ENCODE measurements at regions not wholly inside any gene's neighbourhood (a gene's known extent, or its start where the extent isn't known, plus 50 kb on each side); places are given as distances from the start of the nearest gene placed in this dataset.

DNA sequence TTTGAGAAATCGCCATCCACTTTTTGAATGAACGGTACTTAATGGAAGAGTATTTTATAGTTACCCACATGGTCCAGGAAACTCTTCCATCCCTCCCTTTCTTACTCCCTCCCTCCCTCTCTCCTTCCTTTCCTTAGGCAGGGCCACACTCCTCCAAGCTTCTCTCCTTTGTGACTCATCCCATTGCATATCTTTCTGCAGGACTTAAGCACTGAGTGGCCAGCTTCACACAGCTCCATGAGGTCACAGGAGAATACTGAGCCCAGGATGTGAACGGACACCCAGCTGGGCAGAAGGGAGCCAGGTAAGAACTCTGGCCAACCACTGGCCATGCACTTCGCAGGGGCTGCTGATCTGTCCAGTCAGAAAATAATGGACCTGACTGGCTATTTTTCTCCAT, 189.7 kb upstream of the ADCY1 start (continued):
- TF ChIP-seq, protein P1, sequence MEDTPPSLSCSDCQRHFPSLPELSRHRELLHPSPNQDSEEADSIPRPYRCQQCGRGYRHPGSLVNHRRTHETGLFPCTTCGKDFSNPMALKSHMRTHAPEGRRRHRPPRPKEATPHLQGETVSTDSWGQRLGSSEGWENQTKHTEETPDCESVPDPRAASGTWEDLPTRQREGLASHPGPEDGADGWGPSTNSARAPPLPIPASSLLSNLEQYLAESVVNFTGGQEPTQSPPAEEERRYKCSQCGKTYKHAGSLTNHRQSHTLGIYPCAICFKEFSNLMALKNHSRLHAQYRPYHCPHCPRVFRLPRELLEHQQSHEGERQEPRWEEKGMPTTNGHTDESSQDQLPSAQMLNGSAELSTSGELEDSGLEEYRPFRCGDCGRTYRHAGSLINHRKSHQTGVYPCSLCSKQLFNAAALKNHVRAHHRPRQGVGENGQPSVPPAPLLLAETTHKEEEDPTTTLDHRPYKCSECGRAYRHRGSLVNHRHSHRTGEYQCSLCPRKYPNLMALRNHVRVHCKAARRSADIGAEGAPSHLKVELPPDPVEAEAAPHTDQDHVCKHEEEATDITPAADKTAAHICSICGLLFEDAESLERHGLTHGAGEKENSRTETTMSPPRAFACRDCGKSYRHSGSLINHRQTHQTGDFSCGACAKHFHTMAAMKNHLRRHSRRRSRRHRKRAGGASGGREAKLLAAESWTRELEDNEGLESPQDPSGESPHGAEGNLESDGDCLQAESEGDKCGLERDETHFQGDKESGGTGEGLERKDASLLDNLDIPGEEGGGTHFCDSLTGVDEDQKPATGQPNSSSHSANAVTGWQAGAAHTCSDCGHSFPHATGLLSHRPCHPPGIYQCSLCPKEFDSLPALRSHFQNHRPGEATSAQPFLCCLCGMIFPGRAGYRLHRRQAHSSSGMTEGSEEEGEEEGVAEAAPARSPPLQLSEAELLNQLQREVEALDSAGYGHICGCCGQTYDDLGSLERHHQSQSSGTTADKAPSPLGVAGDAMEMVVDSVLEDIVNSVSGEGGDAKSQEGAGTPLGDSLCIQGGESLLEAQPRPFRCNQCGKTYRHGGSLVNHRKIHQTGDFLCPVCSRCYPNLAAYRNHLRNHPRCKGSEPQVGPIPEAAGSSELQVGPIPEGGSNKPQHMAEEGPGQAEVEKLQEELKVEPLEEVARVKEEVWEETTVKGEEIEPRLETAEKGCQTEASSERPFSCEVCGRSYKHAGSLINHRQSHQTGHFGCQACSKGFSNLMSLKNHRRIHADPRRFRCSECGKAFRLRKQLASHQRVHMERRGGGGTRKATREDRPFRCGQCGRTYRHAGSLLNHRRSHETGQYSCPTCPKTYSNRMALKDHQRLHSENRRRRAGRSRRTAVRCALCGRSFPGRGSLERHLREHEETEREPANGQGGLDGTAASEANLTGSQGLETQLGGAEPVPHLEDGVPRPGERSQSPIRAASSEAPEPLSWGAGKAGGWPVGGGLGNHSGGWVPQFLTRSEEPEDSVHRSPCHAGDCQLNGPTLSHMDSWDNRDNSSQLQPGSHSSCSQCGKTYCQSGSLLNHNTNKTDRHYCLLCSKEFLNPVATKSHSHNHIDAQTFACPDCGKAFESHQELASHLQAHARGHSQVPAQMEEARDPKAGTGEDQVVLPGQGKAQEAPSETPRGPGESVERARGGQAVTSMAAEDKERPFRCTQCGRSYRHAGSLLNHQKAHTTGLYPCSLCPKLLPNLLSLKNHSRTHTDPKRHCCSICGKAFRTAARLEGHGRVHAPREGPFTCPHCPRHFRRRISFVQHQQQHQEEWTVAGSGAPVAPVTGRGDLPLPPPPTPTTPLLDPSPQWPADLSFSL (CRISPR knock-in tag; IDR thresholded peaks at IDR 0.05): no peak
- no peak for TF ChIP-seq NFE2 (CRISPR knock-in tag; IDR thresholded peaks at IDR 0.05)
- no peak for TF ChIP-seq TCF12 (IDR thresholded peaks at IDR 0.05)
- TF ChIP-seq TCF12 (CRISPR knock-in tag; IDR thresholded peaks at IDR 0.05): no peak
- no peak for TF ChIP-seq SMC3 (IDR thresholded peaks at IDR 0.05; ENCODE audit: low read length)
- TF ChIP-seq, protein P2, sequence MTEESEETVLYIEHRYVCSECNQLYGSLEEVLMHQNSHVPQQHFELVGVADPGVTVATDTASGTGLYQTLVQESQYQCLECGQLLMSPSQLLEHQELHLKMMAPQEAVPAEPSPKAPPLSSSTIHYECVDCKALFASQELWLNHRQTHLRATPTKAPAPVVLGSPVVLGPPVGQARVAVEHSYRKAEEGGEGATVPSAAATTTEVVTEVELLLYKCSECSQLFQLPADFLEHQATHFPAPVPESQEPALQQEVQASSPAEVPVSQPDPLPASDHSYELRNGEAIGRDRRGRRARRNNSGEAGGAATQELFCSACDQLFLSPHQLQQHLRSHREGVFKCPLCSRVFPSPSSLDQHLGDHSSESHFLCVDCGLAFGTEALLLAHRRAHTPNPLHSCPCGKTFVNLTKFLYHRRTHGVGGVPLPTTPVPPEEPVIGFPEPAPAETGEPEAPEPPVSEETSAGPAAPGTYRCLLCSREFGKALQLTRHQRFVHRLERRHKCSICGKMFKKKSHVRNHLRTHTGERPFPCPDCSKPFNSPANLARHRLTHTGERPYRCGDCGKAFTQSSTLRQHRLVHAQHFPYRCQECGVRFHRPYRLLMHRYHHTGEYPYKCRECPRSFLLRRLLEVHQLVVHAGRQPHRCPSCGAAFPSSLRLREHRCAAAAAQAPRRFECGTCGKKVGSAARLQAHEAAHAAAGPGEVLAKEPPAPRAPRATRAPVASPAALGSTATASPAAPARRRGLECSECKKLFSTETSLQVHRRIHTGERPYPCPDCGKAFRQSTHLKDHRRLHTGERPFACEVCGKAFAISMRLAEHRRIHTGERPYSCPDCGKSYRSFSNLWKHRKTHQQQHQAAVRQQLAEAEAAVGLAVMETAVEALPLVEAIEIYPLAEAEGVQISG (CRISPR knock-in tag; IDR thresholded peaks at IDR 0.05): no peak
- TF ChIP-seq, protein P3, sequence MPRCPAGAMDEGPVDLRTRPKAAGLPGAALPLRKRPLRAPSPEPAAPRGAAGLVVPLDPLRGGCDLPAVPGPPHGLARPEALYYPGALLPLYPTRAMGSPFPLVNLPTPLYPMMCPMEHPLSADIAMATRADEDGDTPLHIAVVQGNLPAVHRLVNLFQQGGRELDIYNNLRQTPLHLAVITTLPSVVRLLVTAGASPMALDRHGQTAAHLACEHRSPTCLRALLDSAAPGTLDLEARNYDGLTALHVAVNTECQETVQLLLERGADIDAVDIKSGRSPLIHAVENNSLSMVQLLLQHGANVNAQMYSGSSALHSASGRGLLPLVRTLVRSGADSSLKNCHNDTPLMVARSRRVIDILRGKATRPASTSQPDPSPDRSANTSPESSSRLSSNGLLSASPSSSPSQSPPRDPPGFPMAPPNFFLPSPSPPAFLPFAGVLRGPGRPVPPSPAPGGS (CRISPR knock-in tag; IDR thresholded peaks at IDR 0.05): no peak
